K562 (cell line): ENCODE measurements at regions not wholly inside any gene's neighbourhood (a gene's known extent, or its start where the extent isn't known, plus 50 kb on each side); places are given as distances from the start of the nearest gene placed in this dataset.

ENCODE experiments used
- ETV5 ChIP-seq: sonication (generic); formaldehyde crosslinking; IDR thresholded peaks from 2 replicates; pipeline ENCODE4 v1.4.0; 2020; ENCODE audit warnings: low read depth, mild to moderate bottlenecking, missing genetic modification reagents
- GMEB1 ChIP-seq: fragments of 250-450 bp; sonication (Bioruptor Pico); IDR thresholded peaks from 2 replicates; pipeline ENCODE4 v1.4.0; 2020; ENCODE audit warnings: mild to moderate bottlenecking
- KDM1A ChIP-seq, 2 experiments: fragments of 450-650 bp; IDR thresholded peaks; 2 replicates each; pipeline ENCODE4 v1.6.1; 2016; ENCODE audit warnings: mild to moderate bottlenecking in 2 of 2
- MAFG ChIP-seq: fragments of 450-650 bp; conservative IDR thresholded peaks from 2 replicates; pipeline ENCODE4 v1.6.1; 2016; ENCODE audit warnings: missing genetic modification characterization, missing compliant biosample characterization
- MAX ChIP-seq: sonication (generic); formaldehyde crosslinking; IDR thresholded peaks from 2 replicates; pipeline ENCODE4 v1.9.0; 2022; ENCODE audit warnings: mild to moderate bottlenecking, missing genetic modification reagents
- MBD1 ChIP-seq: fragments of 250-450 bp; sonication (Bioruptor Pico); IDR thresholded peaks from 2 replicates; pipeline ENCODE4 v1.8.0; 2022; ENCODE audit warnings: inconsistent platforms
- NEUROD1 ChIP-seq: fragments of 150-350 bp; IDR thresholded peaks from 2 replicates; pipeline ENCODE4 v1.6.1; 2014; ENCODE audit warnings: borderline replicate concordance, low read length, low read depth; ENCODE audit not compliant: partially characterized antibody
- NFYB ChIP-seq: IDR thresholded peaks from 2 replicates; pipeline ENCODE4 v1.6.1; 2011; ENCODE audit warnings: mild to moderate bottlenecking, moderate library complexity; ENCODE audit not compliant: insufficient read length; ENCODE audit errors: extremely low read depth
- NR2C2 ChIP-seq, 2 experiments: fragments of 200-800 bp in 1 of 2; sonication (Bioruptor generic) in 1 of 2; sonication (generic) in 1 of 2; formaldehyde crosslinking in 1 of 2; IDR thresholded peaks; 2 replicates each; pipeline versions ENCODE4 v1.6.1 to v1.8.0; 2016 to 2022; ENCODE audit warnings: mild to moderate bottlenecking in 1 of 2, missing compliant biosample characterization in 1 of 2, missing genetic modification characterization in 1 of 2, missing genetic modification reagents in 1 of 2
- POLR2A ChIP-seq: fragments of 450-650 bp; conservative IDR thresholded peaks from 2 replicates; pipeline ENCODE4 v1.6.1; 2016
- PRMT5 ChIP-seq: sonication (generic); formaldehyde crosslinking; IDR thresholded peaks from 2 replicates; pipeline ENCODE4 v1.5.0; 2020; ENCODE audit warnings: missing genetic modification reagents
- RNF2 ChIP-seq: sonication (generic); IDR thresholded peaks from 2 replicates; pipeline ENCODE4 v1.6.1; 2016
- SMARCE1 ChIP-seq: fragments of 450-650 bp; IDR thresholded peaks from 2 replicates; pipeline ENCODE4 v1.7.1; 2016; ENCODE audit warnings: mild to moderate bottlenecking
- ZBTB11 ChIP-seq, 3 experiments: fragments of 200-800 bp in 1 of 3; fragments of 250-450 bp in 1 of 3; fragments of 450-650 bp in 1 of 3; sonication (Bioruptor Pico) in 1 of 3; sonication (Bioruptor generic) in 1 of 3; formaldehyde crosslinking in 1 of 3; IDR thresholded peaks; 2 replicates each; pipeline versions ENCODE4 v1.6.1 to v1.8.0; 2016 to 2022; ENCODE audit warnings: mild to moderate bottlenecking in 2 of 3, missing genetic modification characterization in 2 of 3, missing compliant biosample characterization in 1 of 3, moderate library complexity in 1 of 3
- ZKSCAN3 ChIP-seq: fragments of 250-450 bp; sonication (Bioruptor Pico); IDR thresholded peaks from 2 replicates; pipeline ENCODE4 v1.4.0; 2020
- ZNF143 ChIP-seq: sonication (generic); formaldehyde crosslinking; IDR thresholded peaks from 2 replicates; pipeline ENCODE4 v1.9.0; 2022; ENCODE audit warnings: mild to moderate bottlenecking, missing genetic modification reagents
- ZNF175 ChIP-seq: fragments of 200-800 bp; sonication (Bioruptor generic); IDR thresholded peaks from 2 replicates; pipeline ENCODE4 v1.6.1; 2016; ENCODE audit warnings: low read depth, mild to moderate bottlenecking, missing genetic modification characterization, missing compliant biosample characterization
- ZNF23 ChIP-seq: fragments of 250-450 bp; sonication (Bioruptor Pico); IDR thresholded peaks from 2 replicates; pipeline ENCODE4 v1.4.0; 2020; ENCODE audit warnings: mild to moderate bottlenecking
- ZSCAN29 ChIP-seq: fragments of 450-650 bp; IDR thresholded peaks from 2 replicates; pipeline ENCODE4 v1.6.1; 2017

GRCh38 chr4:138912704-138913340 is 102.8 kb upstream of the NOCT start (continued):
- TF ChIP-seq SMARCE1 (0 out of 2 replicates have a peak, but pooled peaks have one; percentile 41), KDM1A (IDR thresholded peaks at IDR 0.05) (0 out of 4 replicates have a peak, but pooled peaks have one; percentile 15 to 24), NFYB (no peak), ZKSCAN3 (CRISPR knock-in tag) (no peak), GMEB1 (no peak), ZNF23 (CRISPR knock-in tag) (no peak), ZNF175 (CRISPR knock-in tag) (no peak), MAX (CRISPR knock-in tag) (no peak), PRMT5 (no peak), NEUROD1 (no peak), ZSCAN29 (no peak), ETV5 (CRISPR knock-in tag) (no peak), POLR2A (no peak), ZNF143 (no peak), MAFG (no peak), ZBTB11 (CRISPR knock-in tag; IDR thresholded peaks at IDR 0.05) (no peak), MBD1 (CRISPR knock-in tag) (no peak), RNF2 (no peak), NR2C2 (CRISPR knock-in tag; IDR thresholded peaks at IDR 0.05) (no peak), NR2C2 (tag; IDR thresholded peaks at IDR 0.05) (no peak)
